Type B pancreatic cell (in vitro differentiated cells): ENCODE measurements at regions not wholly inside any gene's neighbourhood (a gene's known extent, or its start where the extent isn't known, plus 50 kb on each side); places are given as distances from the start of the nearest gene placed in this dataset.

Experiments used
- DNase-seq: peaks from one replicate; pipeline ENCODE4 v3.0.0; 2021; ENCODE audit warnings: mixed read lengths; ENCODE audit not compliant: unreplicated experiment; ENCODE audit errors: extremely low spot score
- H3K27ac Mint-ChIP-seq: 2 replicates; pipeline ENCODE4 v1.8.0; 2021; ENCODE audit warnings: mild to moderate bottlenecking, mixed read lengths
- H3K27me3 Mint-ChIP-seq: 2 replicates; pipeline ENCODE4 v1.8.0; 2021; ENCODE audit warnings: mixed read lengths
- H3K36me3 Mint-ChIP-seq: 2 replicates; pipeline ENCODE4 v1.8.0; 2021; ENCODE audit warnings: mixed read lengths
- H3K4me1 Mint-ChIP-seq: one replicate; pipeline ENCODE4 v1.8.0; 2021; ENCODE audit warnings: mixed read lengths; ENCODE audit not compliant: unreplicated experiment
- H3K4me3 Mint-ChIP-seq: 2 replicates; pipeline ENCODE4 v1.8.0; 2021; ENCODE audit warnings: mild to moderate bottlenecking, mixed read lengths
- H3K9me3 Mint-ChIP-seq: 2 replicates; pipeline ENCODE4 v1.8.0; 2021; ENCODE audit warnings: mixed read lengths
- TF ChIP-seq, protein P1 (sequence below): fragments of 200-600 bp; sonication (generic); conservative IDR thresholded peaks from 2 replicates; pipeline ENCODE4 v1.5.0; 2021; ENCODE audit warnings: antibody characterized with exemption, mild to moderate bottlenecking

- Mint-ChIP-seq H3K9me3 (no peaks in the 10 kb centered on the region), H3K27ac (no peak overlapping the region), H3K4me1 (no peaks in the 10 kb centered on the region), H3K36me3 (no peaks in the 10 kb centered on the region), H3K4me3 (no peak overlapping the region), H3K27me3 (no peaks in the 10 kb centered on the region)
- TF ChIP-seq, protein P1, sequence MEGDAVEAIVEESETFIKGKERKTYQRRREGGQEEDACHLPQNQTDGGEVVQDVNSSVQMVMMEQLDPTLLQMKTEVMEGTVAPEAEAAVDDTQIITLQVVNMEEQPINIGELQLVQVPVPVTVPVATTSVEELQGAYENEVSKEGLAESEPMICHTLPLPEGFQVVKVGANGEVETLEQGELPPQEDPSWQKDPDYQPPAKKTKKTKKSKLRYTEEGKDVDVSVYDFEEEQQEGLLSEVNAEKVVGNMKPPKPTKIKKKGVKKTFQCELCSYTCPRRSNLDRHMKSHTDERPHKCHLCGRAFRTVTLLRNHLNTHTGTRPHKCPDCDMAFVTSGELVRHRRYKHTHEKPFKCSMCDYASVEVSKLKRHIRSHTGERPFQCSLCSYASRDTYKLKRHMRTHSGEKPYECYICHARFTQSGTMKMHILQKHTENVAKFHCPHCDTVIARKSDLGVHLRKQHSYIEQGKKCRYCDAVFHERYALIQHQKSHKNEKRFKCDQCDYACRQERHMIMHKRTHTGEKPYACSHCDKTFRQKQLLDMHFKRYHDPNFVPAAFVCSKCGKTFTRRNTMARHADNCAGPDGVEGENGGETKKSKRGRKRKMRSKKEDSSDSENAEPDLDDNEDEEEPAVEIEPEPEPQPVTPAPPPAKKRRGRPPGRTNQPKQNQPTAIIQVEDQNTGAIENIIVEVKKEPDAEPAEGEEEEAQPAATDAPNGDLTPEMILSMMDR, result no peak
- no peak for DNase-seq
Measured at GRCh38 chr2:14197293-14197692, 435.2 kb upstream of the LRATD1 start.

DNA sequence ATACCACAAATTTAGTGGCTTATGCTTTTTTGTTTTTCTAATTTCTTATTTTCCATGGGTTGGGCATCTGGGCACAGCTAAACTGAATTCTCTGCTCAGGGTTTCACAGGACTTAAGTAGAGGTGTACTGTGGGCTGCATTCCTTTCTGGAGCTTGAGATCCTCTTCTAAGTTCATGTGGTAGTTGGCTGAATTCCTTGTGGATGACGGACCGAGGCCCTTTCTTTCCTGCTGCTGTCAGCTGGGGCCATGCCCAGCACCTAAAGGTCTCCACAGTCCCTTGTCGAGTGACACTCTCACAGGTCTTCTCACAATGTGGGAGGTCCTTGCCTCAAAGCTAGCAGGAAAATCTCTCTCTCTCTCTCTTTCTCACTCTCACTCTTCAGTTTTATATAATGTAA is 433.5 kb upstream of the LRATD1 start:
- Mint-ChIP-seq H3K27me3 (no peaks in the 10 kb centered on the region), H3K36me3 (no peaks in the 10 kb centered on the region), H3K4me1 (no peaks in the 10 kb centered on the region), H3K4me3 (no peak overlapping the region), H3K27ac (no peak overlapping the region), H3K9me3 (no peaks in the 10 kb centered on the region)
- TF ChIP-seq, protein P1, result no peak
- no peak for DNase-seq

DNA sequence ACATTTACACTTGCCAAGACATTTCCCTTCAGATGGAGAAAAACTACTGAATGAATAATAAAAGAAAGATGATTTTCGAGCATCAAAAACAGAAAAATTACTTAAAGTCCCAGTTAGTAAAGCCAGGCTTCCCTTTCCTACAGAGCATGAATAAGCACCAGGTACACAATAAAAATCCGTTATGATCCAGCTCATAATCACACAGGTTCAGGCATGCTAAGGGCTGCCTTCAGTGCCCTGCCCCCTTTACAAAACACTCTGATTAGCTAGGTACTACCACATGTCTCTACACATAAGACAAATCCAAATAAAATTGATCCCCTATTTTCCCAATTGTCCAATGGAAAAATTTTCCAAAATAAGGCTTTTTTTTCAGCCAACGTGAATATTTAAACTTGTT is 413.2 kb upstream of the LRATD1 start:
- no peaks in the 10 kb centered on the region for H3K36me3 Mint-ChIP-seq
- no peak for DNase-seq
- H3K27me3 Mint-ChIP-seq, result no peaks in the 10 kb centered on the region
- H3K27ac Mint-ChIP-seq, result no peak overlapping the region
- TF ChIP-seq, protein P1, result no peak
- H3K4me1 Mint-ChIP-seq, result peaks cover 7% of the 10 kb centered on the region
- H3K4me3 Mint-ChIP-seq, result no peak overlapping the region
- H3K9me3 Mint-ChIP-seq, result no peaks in the 10 kb centered on the region

DNA sequence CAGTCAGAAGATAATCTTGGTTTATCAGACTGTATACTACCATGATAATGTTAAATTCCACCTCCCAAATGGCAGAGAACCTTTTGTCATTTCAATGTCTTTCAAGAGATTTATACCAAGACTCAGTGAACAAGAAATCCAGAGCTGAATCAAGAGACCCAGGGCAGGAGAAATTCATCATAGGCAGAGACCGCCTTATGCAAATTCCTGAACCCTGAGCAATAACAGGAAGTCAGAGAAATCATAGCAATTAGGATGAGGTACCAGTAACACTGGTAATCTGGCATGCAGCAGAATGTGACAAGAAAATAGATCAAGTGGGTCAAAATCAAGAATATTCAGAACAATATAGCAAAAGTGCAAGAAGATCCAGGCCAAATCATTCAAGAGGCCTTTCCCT is 412.4 kb upstream of the LRATD1 start:
- TF ChIP-seq, protein P1, result no peak
- no peak for DNase-seq
- no peak overlapping the region for H3K27ac Mint-ChIP-seq
- H3K4me1 Mint-ChIP-seq, result peaks cover 7% of the 10 kb centered on the region
- no peaks in the 10 kb centered on the region for H3K27me3 Mint-ChIP-seq
- no peaks in the 10 kb centered on the region for H3K9me3 Mint-ChIP-seq
- H3K36me3 Mint-ChIP-seq, result no peaks in the 10 kb centered on the region
- no peak overlapping the region for H3K4me3 Mint-ChIP-seq

DNA sequence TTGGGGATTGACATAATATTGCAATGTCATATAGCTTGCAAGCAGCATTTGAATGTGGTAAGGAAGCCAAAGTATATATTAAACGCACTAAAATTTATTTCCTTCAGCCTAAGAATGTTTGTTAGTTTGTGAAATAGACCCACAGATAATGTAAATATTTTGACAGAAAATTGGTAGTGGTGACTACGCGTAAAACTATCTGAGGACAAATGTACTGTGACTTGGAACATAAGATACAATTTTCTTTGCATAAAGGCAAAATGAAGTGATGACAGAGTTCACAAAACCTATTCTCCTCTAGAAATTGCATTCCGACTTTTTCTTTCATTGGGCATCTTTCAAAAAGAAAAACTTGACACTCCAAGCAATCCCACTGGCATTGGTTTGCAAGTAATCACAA is 411.1 kb upstream of the LRATD1 start:
- Mint-ChIP-seq H3K36me3 (no peaks in the 10 kb centered on the region), H3K27me3 (no peaks in the 10 kb centered on the region), H3K4me3 (no peak overlapping the region), H3K9me3 (no peaks in the 10 kb centered on the region), H3K4me1 (peaks cover 7% of the 10 kb centered on the region), H3K27ac (no peak overlapping the region)
- TF ChIP-seq, protein P1, result no peak
- DNase-seq, result no peak

DNA sequence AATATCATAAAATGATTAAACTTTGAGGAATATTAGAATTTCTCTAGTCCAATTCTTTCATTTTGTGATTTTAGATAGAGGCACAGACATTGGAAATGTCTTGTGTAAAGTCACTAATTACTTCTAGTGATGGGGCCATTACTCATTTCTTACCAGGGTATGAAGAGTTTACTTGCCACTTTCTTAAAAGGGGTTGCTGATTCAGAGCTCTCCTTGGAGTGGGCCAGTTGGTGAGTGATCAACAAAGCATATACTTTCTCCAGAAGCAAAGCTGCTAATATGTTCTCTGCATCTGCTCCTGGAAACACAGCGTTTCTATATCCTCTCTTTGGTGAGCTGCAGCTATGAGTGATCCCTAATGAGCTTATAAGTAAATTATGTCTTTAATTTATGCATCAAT is 408.9 kb upstream of the LRATD1 start:
- Mint-ChIP-seq H3K27ac (no peak overlapping the region), H3K9me3 (no peaks in the 10 kb centered on the region), H3K4me3 (no peak overlapping the region), H3K27me3 (no peaks in the 10 kb centered on the region), H3K4me1 (peaks cover 7% of the 10 kb centered on the region), H3K36me3 (no peaks in the 10 kb centered on the region)
- no peak for DNase-seq
- TF ChIP-seq, protein P1, result no peak
